A673 (cell line): ENCODE measurements at regions not wholly inside any gene's neighbourhood (a gene's known extent, or its start where the extent isn't known, plus 50 kb on each side); places are given as distances from the start of the nearest gene placed in this dataset.

Experiments used
- CTCF ChIP-seq: fragments of 300-800, 200-600 bp; sonication (generic); conservative IDR thresholded peaks from 2 replicates; pipeline ENCODE4 v1.5.1; 2017; ENCODE audit warnings: low read depth, mild to moderate bottlenecking, antibody characterized with exemption, low read length, moderate library complexity, mixed read lengths
- EZH2 ChIP-seq: fragments of 200-600 bp; sonication (generic); IDR thresholded peaks from 2 replicates; pipeline ENCODE4 v1.6.1; 2017; ENCODE audit warnings: borderline replicate concordance, low read depth, mild to moderate bottlenecking, mixed read lengths, antibody characterized with exemption, low read length; ENCODE audit not compliant: poor library complexity, severe bottlenecking

DNA sequence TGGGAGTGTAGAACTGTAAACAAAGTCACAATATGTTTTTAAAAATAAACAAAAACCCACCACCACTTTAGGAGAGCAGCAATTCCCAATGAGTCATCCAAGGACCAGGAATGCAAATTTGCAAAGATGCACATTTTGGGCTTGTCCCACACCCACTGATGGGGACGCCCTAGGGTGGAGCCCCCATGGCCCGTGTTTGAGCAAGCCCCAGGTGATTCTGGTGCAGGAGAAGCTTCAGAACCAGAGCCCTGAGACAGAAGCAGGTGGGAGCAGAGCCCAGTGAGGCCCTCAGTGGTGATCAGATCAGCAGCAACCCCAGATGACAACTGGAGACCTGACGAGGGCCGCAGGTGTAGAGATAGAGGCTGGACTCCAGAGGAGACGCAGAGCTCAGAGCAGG lies 55.1 kb upstream of the PFKP start:
- no peak for TF ChIP-seq CTCF
- TF ChIP-seq EZH2 = no peak
